Esophagus squamous epithelium (tissue), 5 donors: ENCODE measurements at regions not wholly inside any gene's neighbourhood (a gene's known extent, or its start where the extent isn't known, plus 50 kb on each side); places are given as distances from the start of the nearest gene placed in this dataset.
"Not testable (repeated sequence)": the region's sequence is repeated elsewhere in the genome, so short reads cannot be mapped to it uniquely, and the experiment has no call there.

ENCODE experiments used
- DNase-seq: peaks from one replicate; lab custom pipeline; 2025; lab: John Stamatoyannopoulos, UW
- H3K27ac ChIP-seq, 4 donors: fragments of 200-600 bp; sonication (generic); one replicate each; pipeline ENCODE4 v1.5.1; 2016 to 2019; ENCODE audit warnings: mild to moderate bottlenecking in 1 of 4
- H3K27me3 ChIP-seq, 4 donors: fragments of 200-600 bp; sonication (generic); 1 replicate in 3 of 4; 2 replicates in 1 of 4; pipeline versions ENCODE4 v1.5.1 to v1.6.0; 2017 to 2021; ENCODE audit warnings: antibody characterized with exemption in 1 of 4
- H3K36me3 ChIP-seq, 3 donors: fragments of 200-600 bp; sonication (generic); one replicate each; pipeline ENCODE4 v1.5.1; 2016 to 2019
- H3K4me1 ChIP-seq, 3 donors: fragments of 200-600 bp; sonication (generic); one replicate each; pipeline ENCODE4 v1.5.1; 2017 to 2019
- H3K4me3 ChIP-seq, 4 donors: fragments of 200-600 bp; sonication (generic); 1 replicate in 3 of 4; 2 replicates in 1 of 4; pipeline ENCODE4 v1.5.1; 2016 to 2019; ENCODE audit warnings: mild to moderate bottlenecking in 2 of 4, moderate library complexity in 1 of 4
- H3K9me3 ChIP-seq, 3 donors: fragments of 200-600 bp; sonication (generic); one replicate each; pipeline ENCODE4 v1.5.1; 2016 to 2019
- CTCF ChIP-seq, 6 experiments: fragments of 450-650 bp in 4 of 6; fragments of 200-600 bp in 2 of 6; sonication (generic) in 2 of 6; IDR thresholded peaks; one replicate each; pipeline ENCODE4 v1.5.1; 2016 to 2019; ENCODE audit warnings: antibody characterized with exemption in 6 of 6, mild to moderate bottlenecking in 4 of 6, moderate library complexity in 4 of 6
- POLR2A ChIP-seq, 4 donors: fragments of 450-650 bp; IDR thresholded peaks; one replicate each; pipeline ENCODE4 v1.6.1; 2017; ENCODE audit warnings: antibody characterized with exemption in 4 of 4, mild to moderate bottlenecking in 4 of 4, moderate library complexity in 3 of 4
- WGBS, 2 donors: methylation state at CpG; one replicate each; pipeline ENCODE4 v1.1.5; 2018; 5-methylcytosine and 5-hydroxymethylcytosine counted together
- intact Hi-C: fragments of 100-400 bp; cut with DNase I; formaldehyde crosslinking; loops from one replicate; pipeline ENCODE4 v1.15.0; 2022
- donor health status: DM: yes; HTN: yes; CAD: no.

GRCh38 chr3:107464037-107464436 is 58.7 kb upstream of the BBX start:
- H3K27ac ChIP-seq, result no peak overlapping the region
- no peaks in the 10 kb centered on the region for H3K9me3 ChIP-seq
- WGBS, 2 donors, result 73 to 75% methylated on average over 2 of the region's 2 CpGs
- H3K4me1 ChIP-seq, result no peaks in the 10 kb centered on the region
- no peaks in the 10 kb centered on the region for H3K27me3 ChIP-seq
- no peaks in the 10 kb centered on the region for H3K36me3 ChIP-seq
- intact Hi-C loops, result no loop called here
- no peak for DNase-seq
- TF ChIP-seq CTCF (IDR thresholded peaks at IDR 0.05) (no peak), POLR2A (IDR thresholded peaks at IDR 0.05) (no peak)
- no peak overlapping the region for H3K4me3 ChIP-seq

GRCh38 chr3:107465064-107465631 is 57.6 kb upstream of the BBX start:
- H3K27ac ChIP-seq, result no peak overlapping the region
- intact Hi-C loops, result no loop called here
- TF ChIP-seq POLR2A (IDR thresholded peaks at IDR 0.05) (no peak), CTCF (IDR thresholded peaks at IDR 0.05) (no peak)
- H3K36me3 ChIP-seq, result no peaks in the 10 kb centered on the region
- no peak for DNase-seq
- H3K4me3 ChIP-seq, result no peak overlapping the region
- H3K27me3 ChIP-seq, result no peaks in the 10 kb centered on the region
- 75 to 79% methylated on average over 3 of the region's 3 CpGs for WGBS, 2 donors
- H3K4me1 ChIP-seq, result no peaks in the 10 kb centered on the region
- no peaks in the 10 kb centered on the region for H3K9me3 ChIP-seq

- Histone ChIP-seq H3K9me3 (no peaks in the 10 kb centered on the region), H3K27ac (no peak overlapping the region), H3K27me3 (no peaks in the 10 kb centered on the region), H3K36me3 (no peaks in the 10 kb centered on the region), H3K4me1 (no peaks in the 10 kb centered on the region), H3K4me3 (no peak overlapping the region)
- WGBS, 2 donors, result 50 to 60% methylated on average over 1 of the region's 1 CpG
- TF ChIP-seq POLR2A (IDR thresholded peaks at IDR 0.05), result no peak
- TF ChIP-seq CTCF (IDR thresholded peaks at IDR 0.05), result no peak
- intact Hi-C loops, result no loop called here
- no peak for DNase-seq
These were observed 54.0 kb upstream of the BBX start for GRCh38 chr3:107468782-107469181.

GRCh38 chr3:107470496-107470895 is 52.3 kb upstream of the BBX start:
- H3K27ac ChIP-seq, intact Hi-C loops, H3K36me3 ChIP-seq, DNase-seq, H3K9me3 ChIP-seq, H3K4me1 ChIP-seq, H3K27me3 ChIP-seq, H3K4me3 ChIP-seq: not testable (repeated sequence)
- WGBS, 2 donors, result 36 to 58% methylated on average over 2 to 7 of the region's 8 CpGs
